ENCODE measurements at regions not wholly inside any gene's neighbourhood (a gene's known extent, or its start where the extent isn't known, plus 50 kb on each side); places are given as distances from the start of the nearest gene placed in this dataset.

- BruUV-seq (replicated peaks): no TSS peak
- no peak overlapping the region for H3K4me2 ChIP-seq (ENCODE audit: low read length)
- ChIA-PET CTCF (ENCODE audit: unreplicated experiment) (no interaction called here), POLR2A (no interaction called here)
- no peak for TF ChIP-seq EZH2phosphoT487 (IDR thresholded peaks at IDR 0.05; ENCODE audit: borderline replicate concordance, low read depth, low read length)
- TF ChIP-seq, protein P1, sequence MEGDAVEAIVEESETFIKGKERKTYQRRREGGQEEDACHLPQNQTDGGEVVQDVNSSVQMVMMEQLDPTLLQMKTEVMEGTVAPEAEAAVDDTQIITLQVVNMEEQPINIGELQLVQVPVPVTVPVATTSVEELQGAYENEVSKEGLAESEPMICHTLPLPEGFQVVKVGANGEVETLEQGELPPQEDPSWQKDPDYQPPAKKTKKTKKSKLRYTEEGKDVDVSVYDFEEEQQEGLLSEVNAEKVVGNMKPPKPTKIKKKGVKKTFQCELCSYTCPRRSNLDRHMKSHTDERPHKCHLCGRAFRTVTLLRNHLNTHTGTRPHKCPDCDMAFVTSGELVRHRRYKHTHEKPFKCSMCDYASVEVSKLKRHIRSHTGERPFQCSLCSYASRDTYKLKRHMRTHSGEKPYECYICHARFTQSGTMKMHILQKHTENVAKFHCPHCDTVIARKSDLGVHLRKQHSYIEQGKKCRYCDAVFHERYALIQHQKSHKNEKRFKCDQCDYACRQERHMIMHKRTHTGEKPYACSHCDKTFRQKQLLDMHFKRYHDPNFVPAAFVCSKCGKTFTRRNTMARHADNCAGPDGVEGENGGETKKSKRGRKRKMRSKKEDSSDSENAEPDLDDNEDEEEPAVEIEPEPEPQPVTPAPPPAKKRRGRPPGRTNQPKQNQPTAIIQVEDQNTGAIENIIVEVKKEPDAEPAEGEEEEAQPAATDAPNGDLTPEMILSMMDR (conservative IDR thresholded peaks at IDR 0.05; ENCODE audit: low read length): no peak
- intact Hi-C loops (cut with micrococcal nuclease; ENCODE audit: unreplicated experiment): no loop called here
- H3K4me1 ChIP-seq (ENCODE audit: insufficient read depth, low read length, poor library complexity, severe bottlenecking): no peaks in the 10 kb centered on the region
- no peak overlapping the region for H2AFZ ChIP-seq (ENCODE audit: low read length)
- no peak for DNase-seq (ENCODE audit: low spot score)
- no peak overlapping the region for H3K27ac ChIP-seq (ENCODE audit: low read depth, low read length, poor library complexity, severe bottlenecking)
- no peaks in the 10 kb centered on the region for H3K9me3 ChIP-seq (ENCODE audit: low read length)
- no peaks in the 10 kb centered on the region for H3K79me2 ChIP-seq (ENCODE audit: insufficient read depth, low read depth, low read length)
- no peak overlapping the region for H3K4me3 ChIP-seq (ENCODE audit: low read depth, low read length, poor library complexity, severe bottlenecking)
- no peaks in the 10 kb centered on the region for H4K20me1 ChIP-seq (ENCODE audit: insufficient read depth, low read length)
- no peaks in the 10 kb centered on the region for H3K36me3 ChIP-seq (ENCODE audit: insufficient read depth, low read length)
- no peaks in the 10 kb centered on the region for H3K9me2 ChIP-seq (ENCODE audit: insufficient read depth, low read length)
Measured at GRCh38 chr18:39693359-39693758, 2127.8 kb upstream of the CELF4 start.

- Histone ChIP-seq H3K9me3 (ENCODE audit: low read length) (no peaks in the 10 kb centered on the region), H3K27ac (ENCODE audit: low read depth, low read length, poor library complexity, severe bottlenecking) (no peak overlapping the region), H3K36me3 (ENCODE audit: insufficient read depth, low read length) (no peaks in the 10 kb centered on the region), H3K4me2 (ENCODE audit: low read length) (no peak overlapping the region), H4K20me1 (ENCODE audit: insufficient read depth, low read length) (no peaks in the 10 kb centered on the region), H3K79me2 (ENCODE audit: insufficient read depth, low read depth, low read length) (no peaks in the 10 kb centered on the region), H3K4me1 (ENCODE audit: insufficient read depth, low read length, poor library complexity, severe bottlenecking) (no peaks in the 10 kb centered on the region), H3K9me2 (ENCODE audit: insufficient read depth, low read length) (no peaks in the 10 kb centered on the region), H2AFZ (ENCODE audit: low read length) (no peak overlapping the region), H3K4me3 (ENCODE audit: low read depth, low read length, poor library complexity, severe bottlenecking) (no peak overlapping the region)
- TF ChIP-seq, protein P1 (conservative IDR thresholded peaks at IDR 0.05; ENCODE audit: low read length): no peak
- TF ChIP-seq EZH2phosphoT487 (IDR thresholded peaks at IDR 0.05; ENCODE audit: borderline replicate concordance, low read depth, low read length): no peak
- CTCF ChIA-PET (ENCODE audit: unreplicated experiment): no interaction called here
- no peak for DNase-seq (ENCODE audit: low spot score)
- BruUV-seq (replicated peaks): no TSS peak
- intact Hi-C loops (cut with micrococcal nuclease; ENCODE audit: unreplicated experiment): no loop called here
- POLR2A ChIA-PET: no interaction called here
Measured at GRCh38 chr18:39692367-39693015, 2126.9 kb upstream of the CELF4 start.

DNA sequence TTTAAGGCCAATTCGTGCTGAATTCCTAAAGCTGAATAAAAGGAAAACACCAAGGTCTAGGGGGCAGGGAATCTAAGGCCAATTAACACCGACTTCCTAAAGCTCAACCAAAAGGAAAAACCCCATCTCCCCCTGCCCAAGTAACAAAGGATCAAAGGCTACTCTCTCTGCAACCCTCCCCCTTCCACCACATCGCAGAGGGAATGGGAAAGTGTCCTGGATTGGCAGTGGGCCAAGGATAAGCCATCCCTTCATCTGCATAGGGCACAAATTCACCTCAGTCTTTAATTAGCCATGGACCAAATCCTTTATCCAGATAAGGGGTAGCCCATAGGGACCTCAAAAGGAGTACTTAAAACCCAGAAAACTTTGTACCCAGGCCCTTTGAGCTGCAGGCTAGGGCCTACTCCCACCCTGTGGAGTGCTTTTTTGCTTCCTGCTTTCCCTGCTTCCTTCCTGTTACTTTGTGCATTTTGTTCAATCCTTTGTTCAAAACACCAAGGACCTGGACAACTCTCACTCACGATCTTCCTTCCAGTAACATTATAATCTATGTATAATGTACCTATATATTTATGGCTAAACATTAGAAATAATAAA lies 2119.8 kb upstream of the CELF4 start:
- intact Hi-C loops (cut with micrococcal nuclease; ENCODE audit: unreplicated experiment): no loop called here
- Histone ChIP-seq H3K4me1 (ENCODE audit: insufficient read depth, low read length, poor library complexity, severe bottlenecking) (no peaks in the 10 kb centered on the region), H3K9me3 (ENCODE audit: low read length) (no peaks in the 10 kb centered on the region), H2AFZ (ENCODE audit: low read length) (no peak overlapping the region), H3K4me2 (ENCODE audit: low read length) (no peak overlapping the region), H3K4me3 (ENCODE audit: low read depth, low read length, poor library complexity, severe bottlenecking) (no peak overlapping the region), H3K9me2 (ENCODE audit: insufficient read depth, low read length) (no peaks in the 10 kb centered on the region), H3K36me3 (ENCODE audit: insufficient read depth, low read length) (no peaks in the 10 kb centered on the region), H3K27ac (ENCODE audit: low read depth, low read length, poor library complexity, severe bottlenecking) (no peak overlapping the region), H3K79me2 (ENCODE audit: insufficient read depth, low read depth, low read length) (no peaks in the 10 kb centered on the region), H4K20me1 (ENCODE audit: insufficient read depth, low read length) (no peaks in the 10 kb centered on the region)
- CTCF ChIA-PET (ENCODE audit: unreplicated experiment): no interaction called here
- BruUV-seq (replicated peaks): no TSS peak
- POLR2A ChIA-PET: no interaction called here
- TF ChIP-seq, protein P1 (conservative IDR thresholded peaks at IDR 0.05; ENCODE audit: low read length): no peak
- TF ChIP-seq EZH2phosphoT487 (IDR thresholded peaks at IDR 0.05; ENCODE audit: borderline replicate concordance, low read depth, low read length): no peak
- DNase-seq (ENCODE audit: low spot score): no peak
